ENCODE measurements at regions not wholly inside any gene's neighbourhood (a gene's known extent, or its start where the extent isn't known, plus 50 kb on each side); places are given as distances from the start of the nearest gene placed in this dataset.

DNA sequence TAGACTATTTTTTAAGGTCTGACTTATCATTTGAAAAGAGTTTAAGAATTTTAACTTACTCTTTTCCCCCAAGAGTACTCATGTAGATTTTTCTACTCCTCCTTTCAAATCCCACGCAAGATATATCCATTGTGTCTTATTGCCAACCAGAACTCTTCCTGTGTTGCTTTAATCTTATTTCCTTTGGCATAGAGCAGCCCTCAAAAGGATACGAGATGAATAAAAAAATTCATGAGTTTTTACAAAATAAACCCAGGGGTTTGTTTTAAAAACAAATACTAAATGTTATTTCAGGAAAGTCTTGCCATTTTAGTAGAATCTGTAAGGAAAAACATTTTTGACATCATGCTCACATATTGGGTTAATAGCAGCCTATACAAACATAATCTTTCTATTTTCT lies 543.2 kb upstream of the CXADR start:
- H3K4me3 ChIP-seq (replicated peaks; ENCODE audit: low read depth, low read length) = no peak overlapping the region
- DNase-seq (ENCODE audit: low read depth) = no peak
- TF ChIP-seq, protein P1, sequence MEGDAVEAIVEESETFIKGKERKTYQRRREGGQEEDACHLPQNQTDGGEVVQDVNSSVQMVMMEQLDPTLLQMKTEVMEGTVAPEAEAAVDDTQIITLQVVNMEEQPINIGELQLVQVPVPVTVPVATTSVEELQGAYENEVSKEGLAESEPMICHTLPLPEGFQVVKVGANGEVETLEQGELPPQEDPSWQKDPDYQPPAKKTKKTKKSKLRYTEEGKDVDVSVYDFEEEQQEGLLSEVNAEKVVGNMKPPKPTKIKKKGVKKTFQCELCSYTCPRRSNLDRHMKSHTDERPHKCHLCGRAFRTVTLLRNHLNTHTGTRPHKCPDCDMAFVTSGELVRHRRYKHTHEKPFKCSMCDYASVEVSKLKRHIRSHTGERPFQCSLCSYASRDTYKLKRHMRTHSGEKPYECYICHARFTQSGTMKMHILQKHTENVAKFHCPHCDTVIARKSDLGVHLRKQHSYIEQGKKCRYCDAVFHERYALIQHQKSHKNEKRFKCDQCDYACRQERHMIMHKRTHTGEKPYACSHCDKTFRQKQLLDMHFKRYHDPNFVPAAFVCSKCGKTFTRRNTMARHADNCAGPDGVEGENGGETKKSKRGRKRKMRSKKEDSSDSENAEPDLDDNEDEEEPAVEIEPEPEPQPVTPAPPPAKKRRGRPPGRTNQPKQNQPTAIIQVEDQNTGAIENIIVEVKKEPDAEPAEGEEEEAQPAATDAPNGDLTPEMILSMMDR (IDR thresholded peaks at IDR 0.05; ENCODE audit: low read length, missing control alignments) = no peak

DNA sequence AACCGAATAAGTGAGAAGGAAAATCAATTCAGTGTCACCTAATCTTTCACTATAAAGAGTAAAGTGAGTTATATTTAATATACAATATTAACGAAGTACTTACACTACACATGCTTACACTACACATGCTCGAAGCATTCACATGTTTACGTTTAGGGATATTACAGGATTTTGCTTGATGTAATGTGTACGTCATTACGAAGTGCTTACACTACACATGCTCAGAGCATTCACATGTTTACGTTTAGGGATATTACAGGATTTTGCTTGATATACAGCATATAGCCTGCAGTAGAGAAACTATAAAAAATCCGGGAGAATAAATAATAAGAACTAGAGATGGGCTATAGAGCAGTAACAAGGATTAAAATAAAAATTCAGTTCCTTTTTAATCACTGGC lies 538.8 kb upstream of the CXADR start:
- TF ChIP-seq, protein P1 (IDR thresholded peaks at IDR 0.05; ENCODE audit: low read length, missing control alignments) = no peak
- DNase-seq (ENCODE audit: low read depth) = no peak
- H3K4me3 ChIP-seq (replicated peaks; ENCODE audit: low read depth, low read length) = no peak overlapping the region

DNA sequence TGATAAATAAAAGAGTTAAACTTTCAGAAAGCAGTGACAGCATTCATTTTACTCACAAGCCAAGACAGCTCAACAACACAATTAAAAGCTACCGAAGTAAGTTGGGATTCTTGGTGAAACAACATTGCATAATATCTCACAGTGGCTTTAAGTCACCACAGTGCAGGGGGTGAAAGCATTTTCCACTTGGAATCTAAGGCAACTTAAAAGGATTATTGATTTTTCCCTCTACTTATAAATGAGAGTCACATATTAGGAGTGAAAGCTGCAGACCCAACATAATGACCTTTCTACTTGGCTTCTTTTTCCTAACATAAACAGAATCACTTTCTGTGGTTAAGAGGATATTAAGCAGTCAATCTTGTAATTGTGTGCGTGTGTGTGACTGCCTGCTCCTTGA lies 536.6 kb upstream of the CXADR start:
- TF ChIP-seq, protein P1 (IDR thresholded peaks at IDR 0.05; ENCODE audit: low read length, missing control alignments) = no peak
- DNase-seq (ENCODE audit: low read depth) = peak; percentile 3
- no peak overlapping the region for H3K4me3 ChIP-seq (replicated peaks; ENCODE audit: low read depth, low read length)

DNA sequence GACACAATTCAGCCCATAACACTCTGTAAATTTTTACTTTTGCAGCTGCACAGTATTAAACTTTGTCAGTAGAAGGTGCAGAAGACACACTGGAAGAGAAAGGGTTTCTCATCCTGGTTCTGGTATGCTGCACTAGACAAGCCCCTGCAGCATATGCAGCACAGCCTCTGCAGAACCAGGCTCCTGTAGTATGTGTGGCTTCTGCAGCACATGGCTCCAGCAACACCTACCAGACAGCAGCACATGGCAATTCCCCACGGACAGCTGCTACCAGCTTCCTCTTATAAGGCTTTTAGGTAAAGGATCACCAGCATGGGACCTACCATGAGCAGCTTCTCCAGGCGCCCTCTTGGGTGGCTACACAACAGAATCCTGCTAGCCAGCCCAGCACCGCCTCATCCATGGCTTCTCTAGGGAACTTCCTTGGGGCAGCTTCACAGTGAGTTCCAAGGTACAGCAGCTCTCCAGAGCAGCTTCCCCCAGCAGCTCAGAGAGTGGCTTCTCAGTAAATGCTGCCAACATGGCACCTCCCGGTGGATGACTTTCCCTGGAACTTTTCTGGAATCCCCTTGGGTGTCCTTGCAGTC lies 534.4 kb upstream of the CXADR start:
- TF ChIP-seq, protein P1 (IDR thresholded peaks at IDR 0.05; ENCODE audit: low read length, missing control alignments) = no peak
- H3K4me3 ChIP-seq (replicated peaks; ENCODE audit: low read depth, low read length) = no peak overlapping the region
- DNase-seq (ENCODE audit: low read depth) = no peak

DNA sequence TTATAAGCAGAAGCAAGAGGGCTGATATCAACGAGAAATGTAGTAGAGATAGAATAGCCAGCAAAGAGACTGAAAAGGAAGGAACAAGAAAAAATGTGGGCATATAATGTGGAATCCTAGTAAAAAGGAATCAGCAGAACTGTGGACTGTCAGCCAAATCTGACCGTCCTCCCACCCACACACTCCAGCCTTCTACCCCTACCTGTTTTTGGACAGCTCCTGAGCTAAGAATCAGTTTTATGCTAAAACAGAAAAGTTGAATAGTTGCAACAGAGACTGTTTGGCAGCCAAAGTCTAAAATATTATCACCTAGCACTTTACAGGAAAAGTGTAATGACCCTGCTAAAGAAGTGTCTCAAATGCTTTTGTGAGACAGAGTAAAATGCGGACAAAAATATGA lies 533.3 kb upstream of the CXADR start:
- no peak overlapping the region for H3K4me3 ChIP-seq (replicated peaks; ENCODE audit: low read depth, low read length)
- TF ChIP-seq, protein P1 (IDR thresholded peaks at IDR 0.05; ENCODE audit: low read length, missing control alignments) = no peak
- DNase-seq (ENCODE audit: low read depth) = no peak

DNA sequence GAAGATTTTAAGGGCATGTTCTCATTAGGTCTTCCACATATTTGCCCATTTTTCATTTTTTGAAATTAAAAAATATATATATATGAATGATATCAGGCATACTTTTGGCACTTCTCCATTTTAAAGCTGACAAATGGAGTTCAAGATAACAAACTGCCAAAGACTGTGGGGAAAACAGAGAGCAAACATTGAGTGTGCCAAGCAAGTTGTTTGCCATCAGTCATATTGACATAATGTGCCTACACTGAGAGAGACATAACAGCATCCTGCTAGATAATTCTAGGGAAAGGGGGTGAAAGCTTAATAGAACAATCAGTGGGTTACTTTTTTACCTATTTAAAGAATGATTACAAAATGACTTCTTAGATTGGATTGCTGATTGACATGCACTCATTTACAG lies 529.4 kb upstream of the CXADR start:
- H3K4me3 ChIP-seq (replicated peaks; ENCODE audit: low read depth, low read length) = no peak overlapping the region
- no peak for DNase-seq (ENCODE audit: low read depth)
- TF ChIP-seq, protein P1 (IDR thresholded peaks at IDR 0.05; ENCODE audit: low read length, missing control alignments) = no peak

DNA sequence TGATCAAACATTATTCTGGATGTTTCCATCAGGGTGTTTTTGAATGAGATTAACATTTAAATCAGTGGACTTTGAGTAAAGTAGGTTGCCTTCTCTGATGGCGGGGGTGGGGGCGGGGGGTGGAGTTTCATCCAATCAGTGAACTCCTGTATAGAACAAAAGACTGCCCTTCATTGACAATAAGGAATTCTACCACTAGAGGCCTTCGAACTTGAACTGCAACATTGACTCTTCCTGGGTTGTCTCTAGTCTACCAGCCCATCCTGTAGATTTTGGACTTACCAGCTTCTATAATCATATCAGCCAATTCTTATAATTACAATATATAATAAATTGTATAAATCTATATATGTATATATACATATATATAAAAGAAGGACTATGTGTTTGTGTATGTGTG lies 520.4 kb upstream of the CXADR start:
- TF ChIP-seq, protein P1 (IDR thresholded peaks at IDR 0.05; ENCODE audit: low read length, missing control alignments) = no peak
- no peak for DNase-seq (ENCODE audit: low read depth)
- no peak overlapping the region for H3K4me3 ChIP-seq (replicated peaks; ENCODE audit: low read depth, low read length)

All from fibroblast of pulmonary artery (primary cell).